Upper lobe of left lung (tissue), 4 donors: ENCODE measurements at regions not wholly inside any gene's neighbourhood (a gene's known extent, or its start where the extent isn't known, plus 50 kb on each side); places are given as distances from the start of the nearest gene placed in this dataset.

ENCODE experiments used
- CTCF ChIP-seq, 6 experiments: fragments of 450-650 bp in 4 of 6; fragments of 200-600 bp in 2 of 6; sonication (generic) in 2 of 6; IDR thresholded peaks; one replicate each; pipeline ENCODE4 v1.5.1; 2016 to 2019; ENCODE audit warnings: antibody characterized with exemption in 6 of 6
- EP300 ChIP-seq, 4 donors: sonication (generic); formaldehyde crosslinking; IDR thresholded peaks; one replicate each; pipeline ENCODE4 v1.5.1; 2017; ENCODE audit warnings: antibody characterized with exemption in 4 of 4, control low read depth in 2 of 4
- POLR2A ChIP-seq, 4 donors: fragments of 450-650 bp; IDR thresholded peaks; one replicate each; pipeline ENCODE4 v1.5.1; 2016 to 2017; ENCODE audit warnings: antibody characterized with exemption in 4 of 4, mild to moderate bottlenecking in 2 of 4
- POLR2AphosphoS5 ChIP-seq, 2 donors: sonication (generic); formaldehyde crosslinking; IDR thresholded peaks; one replicate each; pipeline ENCODE4 v1.5.1; 2017; ENCODE audit warnings: antibody characterized with exemption in 2 of 2

DNA sequence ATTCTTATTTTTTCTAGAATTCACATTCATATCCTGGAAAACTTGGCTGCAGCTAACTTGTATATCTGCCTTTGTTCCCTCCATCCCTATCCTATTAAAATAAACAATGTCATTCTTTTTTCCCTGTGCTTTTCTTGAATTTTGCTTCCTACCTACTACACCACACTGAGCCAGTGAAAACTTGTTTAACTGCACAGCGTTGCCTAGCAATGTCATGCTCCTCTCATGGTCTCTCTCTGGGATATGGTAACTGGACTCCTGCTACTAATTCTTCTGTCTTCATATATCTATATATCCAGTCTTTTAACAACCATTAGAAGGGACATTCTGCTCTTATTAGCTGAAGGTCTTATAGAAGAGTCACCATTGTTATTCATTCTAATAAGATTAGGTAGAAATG is 434.4 kb downstream of the METTL15 start:
- TF ChIP-seq CTCF (IDR thresholded peaks at IDR 0.05) (no peak), POLR2A (IDR thresholded peaks at IDR 0.05) (no peak), EP300 (IDR thresholded peaks at IDR 0.05) (no peak), POLR2AphosphoS5 (IDR thresholded peaks at IDR 0.05) (no peak)
